ENCODE measurements at regions not wholly inside any gene's neighbourhood (a gene's known extent, or its start where the extent isn't known, plus 50 kb on each side); places are given as distances from the start of the nearest gene placed in this dataset.

GRCh38 chr15:37594417-37594816, 340.0 kb upstream of the TMCO5A start:
- DNase-seq, result no peak
- in situ Hi-C loops (cut with MboI; ENCODE audit: low pct_ligation_motif_present in 1 of 4, low pct_unique_long_range_greater_than_20kb in 1 of 4, low sequenced_read_pairs in 3 of 4) (no loop called here), intact Hi-C loops (cut with DNase I; ENCODE audit: low total_unique reads) (no loop called here)
- H3K27ac ChIP-seq, result no peak overlapping the region
- H3K4me3 ChIP-seq, result no peak overlapping the region
- WGBS, 2 donors (ENCODE audit: low coverage in 1 of 2), result 49% methylated on average over 2 of the region's 2 CpGs; no CpG with 5 or more reads in 1 of the 2 donors
- no peaks in the 10 kb centered on the region for H3K9me3 ChIP-seq
- TF ChIP-seq POLR2AphosphoS5 (IDR thresholded peaks at IDR 0.05), result no peak
- no peak for TF ChIP-seq POLR2A (IDR thresholded peaks at IDR 0.05)
- TF ChIP-seq EP300 (IDR thresholded peaks at IDR 0.05; ENCODE audit: low read depth), result no peak
- TF ChIP-seq CTCF (IDR thresholded peaks at IDR 0.05), result no peak
- H3K27me3 ChIP-seq, result no peaks in the 10 kb centered on the region
- no peaks in the 10 kb centered on the region for H3K36me3 ChIP-seq
- no peaks in the 10 kb centered on the region for H3K4me1 ChIP-seq

- no peaks in the 10 kb centered on the region for H3K36me3 ChIP-seq
- 42 to 57% methylated on average over 4 of the region's 4 CpGs for WGBS, 2 donors (ENCODE audit: low coverage in 1 of 2)
- in situ Hi-C loops (cut with MboI; ENCODE audit: low pct_ligation_motif_present in 1 of 4, low pct_unique_long_range_greater_than_20kb in 1 of 4, low sequenced_read_pairs in 3 of 4), result no loop called here
- H3K9me3 ChIP-seq, result no peaks in the 10 kb centered on the region
- no peak overlapping the region for H3K27ac ChIP-seq
- H3K27me3 ChIP-seq, result no peaks in the 10 kb centered on the region
- DNase-seq, result no peak
- TF ChIP-seq POLR2A (IDR thresholded peaks at IDR 0.05) (no peak), CTCF (IDR thresholded peaks at IDR 0.05) (no peak), EP300 (IDR thresholded peaks at IDR 0.05; ENCODE audit: low read depth) (no peak), POLR2AphosphoS5 (IDR thresholded peaks at IDR 0.05) (no peak)
- intact Hi-C loops (cut with DNase I; ENCODE audit: low total_unique reads), result no loop called here
- no peaks in the 10 kb centered on the region for H3K4me1 ChIP-seq
- no peak overlapping the region for H3K4me3 ChIP-seq
Measured at GRCh38 chr15:37595426-37595970, 338.9 kb upstream of the TMCO5A start.

DNA sequence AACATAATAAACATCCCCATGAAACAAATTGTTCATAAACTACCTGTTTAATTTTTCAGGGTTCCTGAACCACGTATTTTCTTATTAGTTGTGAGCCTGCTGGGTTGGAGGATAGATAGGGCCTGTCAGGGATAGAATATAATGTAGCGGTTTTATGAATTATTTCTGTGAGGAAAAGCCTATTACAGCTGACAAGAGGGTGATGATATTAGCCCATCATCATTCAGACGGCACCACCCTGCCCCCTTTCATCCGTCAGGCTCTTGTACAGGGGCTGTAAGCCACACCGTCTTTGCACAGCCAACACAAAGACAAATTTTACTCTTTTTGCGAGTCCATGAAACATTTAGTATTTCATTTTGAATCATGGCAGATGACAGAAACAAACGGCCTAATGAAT, 335.3 kb upstream of the TMCO5A start:
- Histone ChIP-seq H3K27me3 (no peaks in the 10 kb centered on the region), H3K36me3 (no peaks in the 10 kb centered on the region), H3K27ac (no peak overlapping the region), H3K4me3 (no peak overlapping the region), H3K4me1 (no peaks in the 10 kb centered on the region), H3K9me3 (no peaks in the 10 kb centered on the region)
- WGBS, 2 donors (ENCODE audit: low coverage in 1 of 2), result 66 to 72% methylated on average over 5 to 7 of the region's 7 CpGs
- TF ChIP-seq POLR2AphosphoS5 (IDR thresholded peaks at IDR 0.05), result no peak
- TF ChIP-seq CTCF (IDR thresholded peaks at IDR 0.05), result no peak
- TF ChIP-seq EP300 (IDR thresholded peaks at IDR 0.05; ENCODE audit: low read depth), result no peak
- TF ChIP-seq POLR2A (IDR thresholded peaks at IDR 0.05), result no peak
- DNase-seq, result no peak
- in situ Hi-C loops (cut with MboI; ENCODE audit: low pct_ligation_motif_present in 1 of 4, low pct_unique_long_range_greater_than_20kb in 1 of 4, low sequenced_read_pairs in 3 of 4) (no loop called here), intact Hi-C loops (cut with DNase I; ENCODE audit: low total_unique reads) (no loop called here)

DNA sequence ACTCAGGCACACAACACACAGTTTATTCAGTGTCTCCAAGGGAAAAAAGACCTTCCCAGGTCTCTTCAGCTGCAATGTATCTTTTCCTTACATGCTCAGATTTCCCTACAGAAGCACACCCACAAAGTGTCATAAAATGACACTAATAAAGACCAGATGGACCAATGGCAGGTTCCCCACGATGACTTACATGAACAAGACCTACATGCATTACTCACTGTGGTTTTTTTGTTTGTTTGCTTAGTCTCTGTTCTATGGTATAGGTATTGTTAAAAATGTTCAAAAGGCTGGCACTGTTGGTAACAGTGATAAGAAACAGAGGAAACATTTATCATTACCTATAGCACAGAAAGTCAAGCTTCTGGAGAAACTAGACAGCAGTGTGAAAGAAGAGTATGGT, 318.2 kb upstream of the TMCO5A start:
- Histone ChIP-seq H3K4me1 (no peaks in the 10 kb centered on the region), H3K27me3 (no peaks in the 10 kb centered on the region), H3K36me3 (no peaks in the 10 kb centered on the region), H3K9me3 (no peaks in the 10 kb centered on the region), H3K27ac (no peak overlapping the region), H3K4me3 (no peak overlapping the region)
- 35 to 50% methylated on average over 1 of the region's 1 CpG for WGBS, 2 donors (ENCODE audit: low coverage in 1 of 2)
- TF ChIP-seq CTCF (IDR thresholded peaks at IDR 0.05) (no peak), EP300 (IDR thresholded peaks at IDR 0.05; ENCODE audit: low read depth) (no peak), POLR2A (IDR thresholded peaks at IDR 0.05) (no peak), POLR2AphosphoS5 (IDR thresholded peaks at IDR 0.05) (no peak)
- no peak for DNase-seq
- intact Hi-C loops (cut with DNase I; ENCODE audit: low total_unique reads), result no loop called here
- in situ Hi-C loops (cut with MboI; ENCODE audit: low pct_ligation_motif_present in 1 of 4, low pct_unique_long_range_greater_than_20kb in 1 of 4, low sequenced_read_pairs in 3 of 4), result no loop called here
